Colonic mucosa (tissue), 4 donors: ENCODE measurements at regions not wholly inside any gene's neighbourhood (a gene's known extent, or its start where the extent isn't known, plus 50 kb on each side); places are given as distances from the start of the nearest gene placed in this dataset.

Experiments
- DNase-seq: peaks from one replicate; pipeline ENCODE4 v3.0.0-alpha.2; 2020
- H3K27ac ChIP-seq: fragments of 200-600 bp; one replicate; pipeline ENCODE4 v1.8.0; 2021
- H3K27me3 ChIP-seq: fragments of 200-600 bp; one replicate; pipeline ENCODE4 v1.8.0; 2021
- H3K36me3 ChIP-seq: fragments of 200-600 bp; one replicate; pipeline ENCODE4 v1.8.0; 2021
- H3K4me1 ChIP-seq: fragments of 200-600 bp; one replicate; pipeline ENCODE4 v1.8.0; 2021; ENCODE audit warnings: mild to moderate bottlenecking
- H3K4me3 ChIP-seq: fragments of 200-600 bp; one replicate; pipeline ENCODE4 v1.8.0; 2021
- H3K9ac ChIP-seq, 2 donors: one replicate each; pipeline ENCODE4 v1.7.0; 2013; ENCODE audit warnings: control low read depth in 2 of 2, low read depth in 2 of 2, low read length in 2 of 2
- H3K9me3 ChIP-seq: fragments of 200-600 bp; one replicate; pipeline ENCODE4 v1.8.0; 2021
- CTCF ChIP-seq: fragments of 200-600 bp; IDR thresholded peaks from one replicate; pipeline ENCODE4 v1.8.0; 2022; ENCODE audit warnings: antibody characterized with exemption, mild to moderate bottlenecking
- intact Hi-C: fragments of 100-400 bp; cut with DNase I; formaldehyde crosslinking; loops from one replicate; pipeline ENCODE4 v1.14.1; 2022
- donor health status: healthy.
- donor health status: DM: no; HTN: no; CAD: no.
- donor health status: DM: no; HTN: no; CAD: no.

GRCh38 chr7:131130324-131130723 lies 197.4 kb upstream of the MKLN1 start:
- Histone ChIP-seq H3K9ac (no peak overlapping the region), H3K27me3 (no peaks in the 10 kb centered on the region), H3K4me3 (no peak overlapping the region), H3K4me1 (no peaks in the 10 kb centered on the region), H3K36me3 (no peaks in the 10 kb centered on the region), H3K9me3 (no peaks in the 10 kb centered on the region), H3K27ac (no peak overlapping the region)
- intact Hi-C loops: no loop called here
- no peak for TF ChIP-seq CTCF
- no peak for DNase-seq

GRCh38 chr7:131131012-131131745 lies 196.5 kb upstream of the MKLN1 start:
- Histone ChIP-seq H3K4me1 (no peaks in the 10 kb centered on the region), H3K9ac (no peak overlapping the region), H3K36me3 (no peaks in the 10 kb centered on the region), H3K27ac (no peak overlapping the region), H3K27me3 (no peaks in the 10 kb centered on the region), H3K4me3 (no peak overlapping the region), H3K9me3 (no peaks in the 10 kb centered on the region)
- TF ChIP-seq CTCF: no peak
- intact Hi-C loops: no loop called here
- DNase-seq: no peak

GRCh38 chr7:131131746-131132431 lies 195.8 kb upstream of the MKLN1 start:
- TF ChIP-seq CTCF: no peak
- no peaks in the 10 kb centered on the region for H3K9me3 ChIP-seq
- DNase-seq: no peak
- no peaks in the 10 kb centered on the region for H3K4me1 ChIP-seq
- H3K27me3 ChIP-seq: no peaks in the 10 kb centered on the region
- no peaks in the 10 kb centered on the region for H3K36me3 ChIP-seq
- H3K27ac ChIP-seq: no peak overlapping the region
- H3K4me3 ChIP-seq: no peak overlapping the region
- H3K9ac ChIP-seq: no peak overlapping the region
- intact Hi-C loops: no loop called here

GRCh38 chr7:131139462-131139861 lies 188.2 kb upstream of the MKLN1 start:
- no peaks in the 10 kb centered on the region for H3K9me3 ChIP-seq
- H3K27me3 ChIP-seq: no peaks in the 10 kb centered on the region
- no peak overlapping the region for H3K4me3 ChIP-seq
- intact Hi-C loops: no loop called here
- H3K4me1 ChIP-seq: no peaks in the 10 kb centered on the region
- H3K9ac ChIP-seq: no peak overlapping the region
- no peaks in the 10 kb centered on the region for H3K36me3 ChIP-seq
- TF ChIP-seq CTCF: no peak
- H3K27ac ChIP-seq: no peak overlapping the region
- DNase-seq: no peak

- Histone ChIP-seq H3K27me3 (no peaks in the 10 kb centered on the region), H3K36me3 (no peaks in the 10 kb centered on the region), H3K4me3 (no peak overlapping the region), H3K4me1 (no peaks in the 10 kb centered on the region), H3K9ac (no peak overlapping the region), H3K27ac (no peak overlapping the region), H3K9me3 (no peaks in the 10 kb centered on the region)
- intact Hi-C loops: no loop called here
- no peak for TF ChIP-seq CTCF
- no peak for DNase-seq
Observed at GRCh38 chr7:131141443-131141967, 186.2 kb upstream of the MKLN1 start.
